Gastrocnemius medialis (tissue), 4 donors: ENCODE measurements at regions not wholly inside any gene's neighbourhood (a gene's known extent, or its start where the extent isn't known, plus 50 kb on each side); places are given as distances from the start of the nearest gene placed in this dataset.

Experiments
- POLR2A ChIP-seq, 2 donors: fragments of 450-650 bp; IDR thresholded peaks; one replicate each; pipeline ENCODE4 v1.6.1; 2017; ENCODE audit warnings: antibody characterized with exemption in 2 of 2, mild to moderate bottlenecking in 2 of 2, moderate library complexity in 2 of 2
- TF ChIP-seq, protein P1 (sequence below), 5 experiments: fragments of 450-650 bp in 3 of 5; fragments of 200-600 bp in 2 of 5; sonication (generic) in 2 of 5; IDR thresholded peaks in 4 of 5; conservative IDR thresholded peaks in 1 of 5; 1 replicate in 4 of 5; 2 replicates in 1 of 5; pipeline ENCODE4 v1.5.1; 2016 to 2019; ENCODE audit warnings: antibody characterized with exemption in 5 of 5, mild to moderate bottlenecking in 3 of 5, moderate library complexity in 3 of 5

DNA sequence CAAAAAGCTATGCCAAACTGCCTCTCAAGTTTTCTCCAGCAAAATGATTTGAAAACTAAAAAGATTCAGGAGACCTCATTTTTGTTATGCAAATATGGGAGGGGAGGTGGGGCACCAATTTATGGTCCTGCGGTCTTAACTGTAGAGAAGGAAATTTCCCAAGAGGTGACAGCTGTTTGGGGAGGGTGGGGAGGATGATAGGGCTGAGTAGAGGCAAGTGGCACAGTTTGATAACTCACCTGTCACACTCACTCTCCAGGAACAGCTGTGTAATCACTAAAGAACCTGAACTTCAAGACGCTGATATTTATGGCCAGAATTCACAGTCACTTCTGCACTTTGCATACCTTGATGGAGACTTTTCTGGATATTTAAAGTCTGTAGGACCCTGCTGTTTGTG is 232.9 kb upstream of the STARD13 start:
- TF ChIP-seq, protein P1, sequence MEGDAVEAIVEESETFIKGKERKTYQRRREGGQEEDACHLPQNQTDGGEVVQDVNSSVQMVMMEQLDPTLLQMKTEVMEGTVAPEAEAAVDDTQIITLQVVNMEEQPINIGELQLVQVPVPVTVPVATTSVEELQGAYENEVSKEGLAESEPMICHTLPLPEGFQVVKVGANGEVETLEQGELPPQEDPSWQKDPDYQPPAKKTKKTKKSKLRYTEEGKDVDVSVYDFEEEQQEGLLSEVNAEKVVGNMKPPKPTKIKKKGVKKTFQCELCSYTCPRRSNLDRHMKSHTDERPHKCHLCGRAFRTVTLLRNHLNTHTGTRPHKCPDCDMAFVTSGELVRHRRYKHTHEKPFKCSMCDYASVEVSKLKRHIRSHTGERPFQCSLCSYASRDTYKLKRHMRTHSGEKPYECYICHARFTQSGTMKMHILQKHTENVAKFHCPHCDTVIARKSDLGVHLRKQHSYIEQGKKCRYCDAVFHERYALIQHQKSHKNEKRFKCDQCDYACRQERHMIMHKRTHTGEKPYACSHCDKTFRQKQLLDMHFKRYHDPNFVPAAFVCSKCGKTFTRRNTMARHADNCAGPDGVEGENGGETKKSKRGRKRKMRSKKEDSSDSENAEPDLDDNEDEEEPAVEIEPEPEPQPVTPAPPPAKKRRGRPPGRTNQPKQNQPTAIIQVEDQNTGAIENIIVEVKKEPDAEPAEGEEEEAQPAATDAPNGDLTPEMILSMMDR (IDR thresholded peaks at IDR 0.05 in 4 of 5, conservative IDR thresholded peaks at IDR 0.05 in 1 of 5) = no peak
- no peak for TF ChIP-seq POLR2A (IDR thresholded peaks at IDR 0.05)
